ENCODE measurements at regions not wholly inside any gene's neighbourhood (a gene's known extent, or its start where the extent isn't known, plus 50 kb on each side); places are given as distances from the start of the nearest gene placed in this dataset.
"Not testable (repeated sequence)": the region's sequence is repeated elsewhere in the genome, so short reads cannot be mapped to it uniquely, and the experiment has no call there.

DNA sequence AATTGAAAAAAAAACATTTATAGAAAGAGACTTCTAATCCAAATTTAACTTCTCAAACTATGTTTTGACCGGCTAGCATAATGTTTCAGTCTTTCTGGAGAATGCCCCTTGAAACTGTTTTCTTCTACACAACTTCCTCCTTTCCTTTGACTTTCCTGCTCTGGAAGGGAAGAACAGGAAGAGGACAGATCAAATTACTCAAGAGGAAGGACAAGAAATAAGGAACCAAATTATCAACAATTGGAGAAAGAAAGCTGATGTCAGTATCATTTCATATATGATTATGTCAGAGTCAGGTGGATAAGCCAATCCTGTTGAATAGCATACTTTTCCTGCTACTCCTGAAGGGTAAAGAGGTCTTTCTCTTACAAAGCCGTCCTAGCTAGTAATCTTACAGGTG lies 83.2 kb upstream of the TRIM77 start:
- ATAC-seq; H3K27ac ChIP-seq (ENCODE audit: low read length); DNase-seq (ENCODE audit: low read depth, low spot score); H3K36me3 ChIP-seq (ENCODE audit: control insufficient read depth, insufficient read depth, low read length); CTCF ChIA-PET; H3K4me1 ChIP-seq (ENCODE audit: control insufficient read depth, insufficient read depth, low read length); H3K4me3 ChIP-seq (ENCODE audit: low read depth in 2 of 2, low read length in 2 of 2); POLR2A ChIA-PET; BruUV-seq (replicated peaks); H3K27me3 ChIP-seq (ENCODE audit: control insufficient read depth, insufficient read depth, low read length); in situ Hi-C loops (cut with HindIII; ENCODE audit: low pct_unique_long_range_greater_than_20kb, low sequenced_read_pairs); intact Hi-C loops (cut with micrococcal nuclease; ENCODE audit: unreplicated experiment); H3K9me3 ChIP-seq (ENCODE audit: control insufficient read depth, insufficient read depth, low read depth, low read length): not testable (repeated sequence)

- POLR2A ChIA-PET: no interaction called here
- Histone ChIP-seq H3K4me3 (ENCODE audit: low read depth in 2 of 2, low read length in 2 of 2) (no peak overlapping the region), H3K27me3 (ENCODE audit: control insufficient read depth, insufficient read depth, low read length) (no peaks in the 10 kb centered on the region), H3K27ac (ENCODE audit: low read length) (no peak overlapping the region), H3K36me3 (ENCODE audit: control insufficient read depth, insufficient read depth, low read length) (no peaks in the 10 kb centered on the region), H3K4me1 (ENCODE audit: control insufficient read depth, insufficient read depth, low read length) (no peaks in the 10 kb centered on the region), H3K9me3 (ENCODE audit: control insufficient read depth, insufficient read depth, low read depth, low read length) (no peaks in the 10 kb centered on the region)
- no TSS peak for BruUV-seq (replicated peaks)
- TF ChIP-seq, protein P1, sequence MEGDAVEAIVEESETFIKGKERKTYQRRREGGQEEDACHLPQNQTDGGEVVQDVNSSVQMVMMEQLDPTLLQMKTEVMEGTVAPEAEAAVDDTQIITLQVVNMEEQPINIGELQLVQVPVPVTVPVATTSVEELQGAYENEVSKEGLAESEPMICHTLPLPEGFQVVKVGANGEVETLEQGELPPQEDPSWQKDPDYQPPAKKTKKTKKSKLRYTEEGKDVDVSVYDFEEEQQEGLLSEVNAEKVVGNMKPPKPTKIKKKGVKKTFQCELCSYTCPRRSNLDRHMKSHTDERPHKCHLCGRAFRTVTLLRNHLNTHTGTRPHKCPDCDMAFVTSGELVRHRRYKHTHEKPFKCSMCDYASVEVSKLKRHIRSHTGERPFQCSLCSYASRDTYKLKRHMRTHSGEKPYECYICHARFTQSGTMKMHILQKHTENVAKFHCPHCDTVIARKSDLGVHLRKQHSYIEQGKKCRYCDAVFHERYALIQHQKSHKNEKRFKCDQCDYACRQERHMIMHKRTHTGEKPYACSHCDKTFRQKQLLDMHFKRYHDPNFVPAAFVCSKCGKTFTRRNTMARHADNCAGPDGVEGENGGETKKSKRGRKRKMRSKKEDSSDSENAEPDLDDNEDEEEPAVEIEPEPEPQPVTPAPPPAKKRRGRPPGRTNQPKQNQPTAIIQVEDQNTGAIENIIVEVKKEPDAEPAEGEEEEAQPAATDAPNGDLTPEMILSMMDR (IDR thresholded peaks at IDR 0.05): no peak
- TF ChIP-seq TCF7L2 (IDR thresholded peaks at IDR 0.05; ENCODE audit: low read depth, low read length): no peak
- in situ Hi-C loops (cut with HindIII; ENCODE audit: low pct_unique_long_range_greater_than_20kb, low sequenced_read_pairs) (no loop called here), intact Hi-C loops (cut with micrococcal nuclease; ENCODE audit: unreplicated experiment) (no loop called here)
- DNase-seq (ENCODE audit: low read depth, low spot score) (no peak), ATAC-seq (no peak)
- CTCF ChIA-PET: no interaction called here
These were observed 76.9 kb upstream of the TRIM77 start for GRCh38 chr11:89633135-89633705.

DNA sequence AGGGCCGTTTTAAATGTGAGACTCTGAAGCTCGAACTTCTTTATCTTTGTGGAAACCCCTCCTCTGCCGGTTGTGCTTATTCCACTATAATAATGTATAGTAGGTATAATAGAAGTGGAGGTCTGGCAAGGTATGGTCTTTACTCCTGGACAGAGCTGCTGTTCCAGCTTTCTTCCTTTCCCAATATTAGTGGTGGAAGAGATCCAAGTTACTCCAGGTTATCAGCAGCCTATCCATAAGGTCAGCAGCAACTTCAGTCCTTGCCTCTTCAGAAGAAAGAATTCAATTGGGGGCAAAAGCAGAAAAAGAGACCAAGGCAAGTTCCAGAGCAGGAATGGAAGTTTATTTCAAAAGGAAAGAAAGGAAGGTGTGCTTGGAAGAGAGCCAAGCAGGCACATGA lies 69.3 kb upstream of the TRIM77 start:
- H3K36me3 ChIP-seq (ENCODE audit: control insufficient read depth, insufficient read depth, low read length); H3K27ac ChIP-seq (ENCODE audit: low read length); POLR2A ChIA-PET; H3K4me1 ChIP-seq (ENCODE audit: control insufficient read depth, insufficient read depth, low read length); ATAC-seq; H3K4me3 ChIP-seq (ENCODE audit: low read depth in 2 of 2, low read length in 2 of 2); intact Hi-C loops (cut with micrococcal nuclease; ENCODE audit: unreplicated experiment); DNase-seq (ENCODE audit: low read depth, low spot score); in situ Hi-C loops (cut with HindIII; ENCODE audit: low pct_unique_long_range_greater_than_20kb, low sequenced_read_pairs); H3K27me3 ChIP-seq (ENCODE audit: control insufficient read depth, insufficient read depth, low read length); H3K9me3 ChIP-seq (ENCODE audit: control insufficient read depth, insufficient read depth, low read depth, low read length); BruUV-seq (replicated peaks): not testable (repeated sequence)
- CTCF ChIA-PET: interaction anchor here (0.7 kb wide), 1 partner anchor 97 kb away, joined by 4 read pairs; no protein-coding TSS in a partner anchor

DNA sequence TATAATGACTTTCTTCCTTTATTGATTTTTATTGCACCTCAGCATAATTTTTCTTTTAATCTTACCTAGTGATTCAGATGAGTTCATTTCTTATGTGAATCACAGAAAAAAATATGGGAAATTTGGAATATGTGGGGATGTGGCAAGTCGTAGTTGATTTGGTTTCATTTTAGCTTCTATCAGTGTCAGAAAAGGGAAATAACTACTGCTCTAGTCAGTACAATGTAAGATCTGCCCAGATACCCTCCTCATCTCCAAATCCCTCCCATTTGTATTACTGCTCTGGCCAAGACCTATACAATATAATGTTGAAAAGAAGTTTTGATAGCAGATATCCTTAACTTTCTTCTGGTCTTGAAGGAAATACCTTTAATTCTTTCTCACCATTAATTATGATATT lies 61.9 kb upstream of the TRIM77 start:
- BruUV-seq (replicated peaks); H3K27ac ChIP-seq (ENCODE audit: low read length); H3K36me3 ChIP-seq (ENCODE audit: control insufficient read depth, insufficient read depth, low read length); DNase-seq (ENCODE audit: low read depth, low spot score); H3K4me1 ChIP-seq (ENCODE audit: control insufficient read depth, insufficient read depth, low read length); H3K4me3 ChIP-seq (ENCODE audit: low read depth in 2 of 2, low read length in 2 of 2); in situ Hi-C loops (cut with HindIII; ENCODE audit: low pct_unique_long_range_greater_than_20kb, low sequenced_read_pairs); intact Hi-C loops (cut with micrococcal nuclease; ENCODE audit: unreplicated experiment); POLR2A ChIA-PET; H3K27me3 ChIP-seq (ENCODE audit: control insufficient read depth, insufficient read depth, low read length); CTCF ChIA-PET; ATAC-seq; H3K9me3 ChIP-seq (ENCODE audit: control insufficient read depth, insufficient read depth, low read depth, low read length): not testable (repeated sequence)

DNA sequence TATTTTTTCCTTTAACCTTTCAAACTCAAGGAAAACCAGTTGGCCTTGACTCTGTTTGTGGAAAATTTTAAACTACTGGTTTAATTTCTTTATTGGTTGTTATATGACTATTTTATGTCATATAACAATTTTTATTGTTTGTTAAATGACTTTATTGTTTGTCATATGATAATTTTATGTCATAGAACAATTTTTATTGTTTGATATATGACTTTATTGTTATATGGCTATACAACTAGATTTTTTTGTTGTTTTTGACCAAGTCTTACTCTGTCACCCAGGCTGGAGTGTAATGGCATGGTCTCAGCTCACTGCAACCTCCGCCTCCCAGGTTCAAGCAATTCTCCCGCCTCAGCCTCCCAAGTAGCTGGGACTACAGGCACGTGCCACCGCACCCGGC lies 61.1 kb upstream of the TRIM77 start:
- ATAC-seq; in situ Hi-C loops (cut with HindIII; ENCODE audit: low pct_unique_long_range_greater_than_20kb, low sequenced_read_pairs); BruUV-seq (replicated peaks); H3K27ac ChIP-seq (ENCODE audit: low read length); POLR2A ChIA-PET; CTCF ChIA-PET; H3K4me3 ChIP-seq (ENCODE audit: low read depth in 2 of 2, low read length in 2 of 2); intact Hi-C loops (cut with micrococcal nuclease; ENCODE audit: unreplicated experiment); H3K36me3 ChIP-seq (ENCODE audit: control insufficient read depth, insufficient read depth, low read length); H3K4me1 ChIP-seq (ENCODE audit: control insufficient read depth, insufficient read depth, low read length); DNase-seq (ENCODE audit: low read depth, low spot score); H3K27me3 ChIP-seq (ENCODE audit: control insufficient read depth, insufficient read depth, low read length); H3K9me3 ChIP-seq (ENCODE audit: control insufficient read depth, insufficient read depth, low read depth, low read length): not testable (repeated sequence)

DNA sequence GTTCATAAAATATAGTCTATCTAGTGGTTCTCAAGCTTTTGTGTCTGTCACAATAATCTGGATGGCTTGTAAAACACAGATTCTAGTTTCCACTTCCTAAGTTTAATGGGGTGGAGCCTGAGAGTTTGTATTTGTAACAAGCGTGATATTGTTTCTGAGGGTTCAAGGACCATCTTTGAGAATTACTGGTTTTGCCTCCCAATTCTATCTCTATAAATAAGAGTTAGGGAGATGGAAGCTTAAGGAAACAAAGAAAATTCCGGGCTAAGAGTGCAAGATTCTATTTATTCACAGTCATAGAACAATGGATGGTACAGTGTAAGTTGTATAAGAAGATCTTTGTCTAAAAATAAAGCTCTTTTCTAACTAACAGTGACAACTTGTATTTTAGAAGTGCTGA lies 55.4 kb upstream of the TRIM77 start:
- ATAC-seq; H3K27ac ChIP-seq (ENCODE audit: low read length); H3K4me1 ChIP-seq (ENCODE audit: control insufficient read depth, insufficient read depth, low read length); H3K27me3 ChIP-seq (ENCODE audit: control insufficient read depth, insufficient read depth, low read length); H3K9me3 ChIP-seq (ENCODE audit: control insufficient read depth, insufficient read depth, low read depth, low read length); in situ Hi-C loops (cut with HindIII; ENCODE audit: low pct_unique_long_range_greater_than_20kb, low sequenced_read_pairs); BruUV-seq (replicated peaks); H3K36me3 ChIP-seq (ENCODE audit: control insufficient read depth, insufficient read depth, low read length); DNase-seq (ENCODE audit: low read depth, low spot score); CTCF ChIA-PET; H3K4me3 ChIP-seq (ENCODE audit: low read depth in 2 of 2, low read length in 2 of 2); intact Hi-C loops (cut with micrococcal nuclease; ENCODE audit: unreplicated experiment); POLR2A ChIA-PET: not testable (repeated sequence)

DNA sequence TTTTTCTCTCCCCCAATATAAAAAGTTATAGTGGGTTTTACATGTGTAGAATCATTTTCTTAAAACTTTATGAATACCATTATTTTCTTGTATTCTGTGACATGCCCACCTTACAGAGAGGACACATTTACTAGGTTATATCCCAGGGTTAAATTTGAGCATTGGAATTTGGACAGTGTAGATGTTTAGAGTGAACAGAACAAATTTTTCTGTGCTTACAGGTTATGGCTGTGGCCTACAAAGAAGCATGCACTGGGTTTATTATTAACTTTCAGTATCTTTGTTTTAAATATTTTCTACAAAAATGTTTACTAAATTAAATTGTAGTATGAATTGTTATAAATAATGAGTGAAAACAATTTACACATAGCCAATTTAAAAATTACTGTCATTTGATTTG lies 51.3 kb upstream of the TRIM77 start:
- H3K9me3 ChIP-seq (ENCODE audit: control insufficient read depth, insufficient read depth, low read depth, low read length); H3K27ac ChIP-seq (ENCODE audit: low read length); in situ Hi-C loops (cut with HindIII; ENCODE audit: low pct_unique_long_range_greater_than_20kb, low sequenced_read_pairs); H3K4me1 ChIP-seq (ENCODE audit: control insufficient read depth, insufficient read depth, low read length); H3K36me3 ChIP-seq (ENCODE audit: control insufficient read depth, insufficient read depth, low read length); intact Hi-C loops (cut with micrococcal nuclease; ENCODE audit: unreplicated experiment); DNase-seq (ENCODE audit: low read depth, low spot score); H3K27me3 ChIP-seq (ENCODE audit: control insufficient read depth, insufficient read depth, low read length); ATAC-seq; POLR2A ChIA-PET; H3K4me3 ChIP-seq (ENCODE audit: low read depth in 2 of 2, low read length in 2 of 2); CTCF ChIA-PET; BruUV-seq (replicated peaks): not testable (repeated sequence)

Measured in Panc1 (cell line).